GM20000 (cell line): ENCODE measurements at regions not wholly inside any gene's neighbourhood (a gene's known extent, or its start where the extent isn't known, plus 50 kb on each side); places are given as distances from the start of the nearest gene placed in this dataset.
"Not testable (repeated sequence)": the region's sequence is repeated elsewhere in the genome, so short reads cannot be mapped to it uniquely, and the experiment has no call there.

Experiments used
- DNase-seq: peaks from one replicate; pipeline ENCODE4 v3.0.0; 2012; ENCODE audit warnings: low spot score
- TF ChIP-seq, protein P1 (sequence below): IDR thresholded peaks from 2 replicates; pipeline ENCODE4 v1.5.1; 2012; ENCODE audit warnings: mild to moderate bottlenecking, control low read depth; ENCODE audit errors: extremely low read depth, missing control alignments

- DNase-seq: no peak
- TF ChIP-seq, protein P1, sequence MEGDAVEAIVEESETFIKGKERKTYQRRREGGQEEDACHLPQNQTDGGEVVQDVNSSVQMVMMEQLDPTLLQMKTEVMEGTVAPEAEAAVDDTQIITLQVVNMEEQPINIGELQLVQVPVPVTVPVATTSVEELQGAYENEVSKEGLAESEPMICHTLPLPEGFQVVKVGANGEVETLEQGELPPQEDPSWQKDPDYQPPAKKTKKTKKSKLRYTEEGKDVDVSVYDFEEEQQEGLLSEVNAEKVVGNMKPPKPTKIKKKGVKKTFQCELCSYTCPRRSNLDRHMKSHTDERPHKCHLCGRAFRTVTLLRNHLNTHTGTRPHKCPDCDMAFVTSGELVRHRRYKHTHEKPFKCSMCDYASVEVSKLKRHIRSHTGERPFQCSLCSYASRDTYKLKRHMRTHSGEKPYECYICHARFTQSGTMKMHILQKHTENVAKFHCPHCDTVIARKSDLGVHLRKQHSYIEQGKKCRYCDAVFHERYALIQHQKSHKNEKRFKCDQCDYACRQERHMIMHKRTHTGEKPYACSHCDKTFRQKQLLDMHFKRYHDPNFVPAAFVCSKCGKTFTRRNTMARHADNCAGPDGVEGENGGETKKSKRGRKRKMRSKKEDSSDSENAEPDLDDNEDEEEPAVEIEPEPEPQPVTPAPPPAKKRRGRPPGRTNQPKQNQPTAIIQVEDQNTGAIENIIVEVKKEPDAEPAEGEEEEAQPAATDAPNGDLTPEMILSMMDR: no peak
Measured at GRCh38 chr3:182327196-182327681, 466.1 kb upstream of the ATP11B start.

DNA sequence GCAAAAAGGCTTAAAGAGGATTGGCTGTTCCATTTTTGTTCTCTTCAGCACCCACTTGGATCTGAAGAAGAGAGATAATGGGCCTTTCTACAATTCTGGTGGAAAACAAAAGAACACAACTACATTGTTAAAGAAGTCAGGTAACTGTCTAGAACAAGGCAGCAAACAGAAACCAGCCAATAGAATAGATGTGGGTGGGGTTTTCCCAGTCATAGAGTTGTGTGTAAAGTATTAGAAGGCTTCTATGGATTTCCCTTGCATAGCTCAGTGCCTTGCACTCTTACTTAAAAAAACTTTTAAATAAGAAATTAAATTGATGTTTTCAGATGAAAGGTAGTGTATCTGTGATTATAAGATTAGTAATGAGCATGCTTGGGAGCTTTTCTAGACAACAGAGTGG, 462.7 kb upstream of the ATP11B start:
- no peak for DNase-seq
- TF ChIP-seq, protein P1: no peak

- TF ChIP-seq, protein P1: no peak
- DNase-seq: no peak
Measured at GRCh38 chr3:182331341-182331740, 462.0 kb upstream of the ATP11B start.

GRCh38 chr3:182342252-182342651, 451.1 kb upstream of the ATP11B start:
- DNase-seq: no peak
- TF ChIP-seq, protein P1: no peak

GRCh38 chr3:182344026-182344425, 449.3 kb upstream of the ATP11B start:
- not testable (repeated sequence) for DNase-seq

DNA sequence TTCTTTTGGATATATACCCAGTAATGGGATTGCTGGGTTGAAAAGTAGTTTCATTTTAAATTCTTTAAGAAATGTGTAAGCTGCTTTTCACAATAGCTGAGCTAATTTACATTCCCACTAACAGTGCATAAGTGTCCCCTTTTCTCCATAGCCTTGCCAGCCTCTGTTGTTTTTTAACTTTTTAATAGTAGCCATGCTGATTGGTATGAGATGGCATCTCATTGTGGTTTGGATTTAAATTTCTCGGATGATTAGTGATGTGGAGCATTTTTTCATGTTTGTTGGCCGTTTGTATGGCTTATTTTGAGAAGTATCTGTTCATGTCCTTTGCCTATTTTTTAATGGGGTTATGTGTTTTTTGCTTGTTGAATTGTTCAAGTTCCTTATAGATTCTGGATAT, 444.3 kb upstream of the ATP11B start:
- DNase-seq: no peak
- TF ChIP-seq, protein P1: no peak

- DNase-seq: no peak
- TF ChIP-seq, protein P1: no peak
Measured at GRCh38 chr3:182349951-182350517, 443.3 kb upstream of the ATP11B start.

- TF ChIP-seq, protein P1: no peak
Measured at GRCh38 chr3:182357928-182358327, 435.4 kb upstream of the ATP11B start.

More at GRCh38 chr3:182357928-182358327, 435.4 kb upstream of the ATP11B start:
- no peak for DNase-seq
